ENCODE measurements at regions not wholly inside any gene's neighbourhood (a gene's known extent, or its start where the extent isn't known, plus 50 kb on each side); places are given as distances from the start of the nearest gene placed in this dataset.

- no peak overlapping the region for H3K27ac ChIP-seq
- TF ChIP-seq CTCF (IDR thresholded peaks at IDR 0.05 in 4 of 5, conservative IDR thresholded peaks at IDR 0.05 in 1 of 5) (no peak), POLR2A (IDR thresholded peaks at IDR 0.05) (no peak)
- no peak overlapping the region for H3K4me3 ChIP-seq
- in situ Hi-C loops (cut with MboI; ENCODE audit: low sequenced_read_pairs in 4 of 4): no loop called here
- no peaks in the 10 kb centered on the region for H3K36me3 ChIP-seq
- DNase-seq: no peak
- no peaks in the 10 kb centered on the region for H3K27me3 ChIP-seq
- no peak for ATAC-seq
- no peaks in the 10 kb centered on the region for H3K4me1 ChIP-seq
- H3K9me3 ChIP-seq: no peaks in the 10 kb centered on the region
- intact Hi-C loops (cut with DNase I; ENCODE audit: low total_unique reads): no loop called here
Measured at GRCh38 chr21:29406385-29406784, 107.7 kb downstream of the BACH1 start.

- intact Hi-C loops (cut with DNase I; ENCODE audit: low total_unique reads) (no loop called here), in situ Hi-C loops (cut with MboI; ENCODE audit: low sequenced_read_pairs in 4 of 4) (no loop called here)
- no peaks in the 10 kb centered on the region for H3K27me3 ChIP-seq
- no peak overlapping the region for H3K4me3 ChIP-seq
- H3K9me3 ChIP-seq: no peaks in the 10 kb centered on the region
- DNase-seq (no peak), ATAC-seq (no peak)
- no peaks in the 10 kb centered on the region for H3K36me3 ChIP-seq
- TF ChIP-seq POLR2A (IDR thresholded peaks at IDR 0.05) (no peak), CTCF (IDR thresholded peaks at IDR 0.05 in 4 of 5, conservative IDR thresholded peaks at IDR 0.05 in 1 of 5) (no peak)
- no peaks in the 10 kb centered on the region for H3K4me1 ChIP-seq
- H3K27ac ChIP-seq: no peak overlapping the region
Measured at GRCh38 chr21:29407571-29407970, 108.8 kb downstream of the BACH1 start.

- Histone ChIP-seq H3K4me1 (no peaks in the 10 kb centered on the region), H3K9me3 (no peaks in the 10 kb centered on the region), H3K27ac (no peak overlapping the region), H3K27me3 (no peaks in the 10 kb centered on the region), H3K4me3 (no peak overlapping the region), H3K36me3 (peaks cover 0 to 9% of the 10 kb centered on the region in 2 donors)
- no peak for TF ChIP-seq POLR2A (IDR thresholded peaks at IDR 0.05)
- TF ChIP-seq CTCF (IDR thresholded peaks at IDR 0.05 in 4 of 5, conservative IDR thresholded peaks at IDR 0.05 in 1 of 5): no peak
- in situ Hi-C loops (cut with MboI; ENCODE audit: low sequenced_read_pairs in 4 of 4): no loop called here
- ATAC-seq (no peak), DNase-seq (no peak)
- intact Hi-C loops (cut with DNase I; ENCODE audit: low total_unique reads): no loop called here
Measured at GRCh38 chr21:29413683-29414082, 115.0 kb downstream of the BACH1 start.

- intact Hi-C loops (cut with DNase I; ENCODE audit: low total_unique reads) (no loop called here), in situ Hi-C loops (cut with MboI; ENCODE audit: low sequenced_read_pairs in 4 of 4) (no loop called here)
- Histone ChIP-seq H3K27me3 (no peaks in the 10 kb centered on the region), H3K36me3 (peaks cover 0 to 9% of the 10 kb centered on the region in 2 donors), H3K9me3 (no peaks in the 10 kb centered on the region), H3K27ac (no peak overlapping the region), H3K4me3 (no peak overlapping the region), H3K4me1 (no peaks in the 10 kb centered on the region)
- DNase-seq (no peak), ATAC-seq (no peak)
- no peak for TF ChIP-seq POLR2A (IDR thresholded peaks at IDR 0.05)
- TF ChIP-seq CTCF (IDR thresholded peaks at IDR 0.05 in 4 of 5, conservative IDR thresholded peaks at IDR 0.05 in 1 of 5): no peak
Measured at GRCh38 chr21:29416268-29416667, 117.5 kb downstream of the BACH1 start.

GRCh38 chr21:29418813-29419212, 120.1 kb downstream of the BACH1 start:
- no peaks in the 10 kb centered on the region for H3K27me3 ChIP-seq
- no peaks in the 10 kb centered on the region for H3K4me1 ChIP-seq
- H3K4me3 ChIP-seq: no peak overlapping the region
- in situ Hi-C loops (cut with MboI; ENCODE audit: low sequenced_read_pairs in 4 of 4): no loop called here
- no peaks in the 10 kb centered on the region for H3K9me3 ChIP-seq
- no peak for ATAC-seq
- no peak overlapping the region for H3K27ac ChIP-seq
- peaks cover 0 to 3% of the 10 kb centered on the region in 2 donors for H3K36me3 ChIP-seq
- intact Hi-C loops (cut with DNase I; ENCODE audit: low total_unique reads): no loop called here
- TF ChIP-seq POLR2A (IDR thresholded peaks at IDR 0.05) (no peak), CTCF (IDR thresholded peaks at IDR 0.05 in 4 of 5, conservative IDR thresholded peaks at IDR 0.05 in 1 of 5) (no peak)
- DNase-seq: no peak
